GM19372 (cell line): ENCODE measurements at regions not wholly inside any gene's neighbourhood (a gene's known extent, or its start where the extent isn't known, plus 50 kb on each side); places are given as distances from the start of the nearest gene placed in this dataset.
"Not testable (repeated sequence)": the region's sequence is repeated elsewhere in the genome, so short reads cannot be mapped to it uniquely, and the experiment has no call there.

Experiments
- ATAC-seq: cut with Tn5 transposase; IDR thresholded peaks from one replicate; pipeline ENCODE4 v1.9.1; 2021; ENCODE audit warnings: mild to moderate bottlenecking, low read depth, moderate library complexity; ENCODE audit not compliant: unreplicated experiment

DNA sequence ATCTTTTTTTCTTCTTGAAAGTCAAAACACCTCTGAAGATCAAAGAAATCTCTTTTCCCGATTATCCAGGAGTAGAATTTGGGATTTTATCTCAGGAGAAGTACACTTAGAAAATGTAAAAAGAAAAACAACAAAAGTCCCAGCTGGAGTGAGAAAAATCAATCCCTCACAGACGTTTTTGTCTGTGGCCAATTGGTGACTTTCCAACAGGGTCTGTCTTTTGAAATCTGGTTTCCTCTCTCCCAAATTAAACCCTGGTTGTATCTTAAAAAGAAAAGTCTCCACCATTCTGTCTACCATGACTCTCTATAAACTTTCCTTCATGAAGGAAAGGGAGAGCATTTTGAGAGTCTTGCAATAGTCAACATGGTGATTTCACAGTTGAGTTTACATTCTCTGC is 88.1 kb downstream of the DACT1 start:
- no peak for ATAC-seq

DNA sequence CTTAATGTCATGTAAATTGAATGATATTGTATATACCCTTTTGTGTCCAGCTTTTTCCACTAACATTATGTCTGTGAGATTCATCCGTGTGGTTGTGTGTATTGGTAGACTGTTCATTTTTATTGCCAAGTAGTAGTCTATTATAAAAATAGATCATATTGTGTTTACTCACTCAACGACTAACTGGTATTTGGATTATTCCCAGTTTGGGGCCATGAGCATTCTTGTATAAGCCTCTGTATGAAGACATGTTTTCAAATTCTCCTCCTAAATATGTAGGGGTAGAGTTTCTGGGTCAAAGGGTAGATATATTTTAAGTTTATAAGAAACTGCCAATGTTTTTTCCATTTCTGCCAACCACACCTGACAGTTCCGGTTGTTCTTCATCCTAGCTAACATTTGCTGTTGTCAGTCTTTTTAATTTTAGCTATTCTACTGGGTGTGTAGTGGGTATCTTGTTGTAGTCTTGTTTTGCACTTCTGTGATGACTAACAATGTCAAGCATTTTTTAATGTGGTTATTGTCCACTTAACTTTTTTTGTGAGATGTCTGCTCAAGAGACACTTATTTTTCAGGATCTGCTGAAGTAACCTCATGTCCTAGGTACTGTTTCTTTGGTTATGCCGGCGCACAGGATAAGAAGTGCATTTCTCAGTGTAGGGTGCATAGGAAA is 93.2 kb downstream of the DACT1 start:
- no peak for ATAC-seq

DNA sequence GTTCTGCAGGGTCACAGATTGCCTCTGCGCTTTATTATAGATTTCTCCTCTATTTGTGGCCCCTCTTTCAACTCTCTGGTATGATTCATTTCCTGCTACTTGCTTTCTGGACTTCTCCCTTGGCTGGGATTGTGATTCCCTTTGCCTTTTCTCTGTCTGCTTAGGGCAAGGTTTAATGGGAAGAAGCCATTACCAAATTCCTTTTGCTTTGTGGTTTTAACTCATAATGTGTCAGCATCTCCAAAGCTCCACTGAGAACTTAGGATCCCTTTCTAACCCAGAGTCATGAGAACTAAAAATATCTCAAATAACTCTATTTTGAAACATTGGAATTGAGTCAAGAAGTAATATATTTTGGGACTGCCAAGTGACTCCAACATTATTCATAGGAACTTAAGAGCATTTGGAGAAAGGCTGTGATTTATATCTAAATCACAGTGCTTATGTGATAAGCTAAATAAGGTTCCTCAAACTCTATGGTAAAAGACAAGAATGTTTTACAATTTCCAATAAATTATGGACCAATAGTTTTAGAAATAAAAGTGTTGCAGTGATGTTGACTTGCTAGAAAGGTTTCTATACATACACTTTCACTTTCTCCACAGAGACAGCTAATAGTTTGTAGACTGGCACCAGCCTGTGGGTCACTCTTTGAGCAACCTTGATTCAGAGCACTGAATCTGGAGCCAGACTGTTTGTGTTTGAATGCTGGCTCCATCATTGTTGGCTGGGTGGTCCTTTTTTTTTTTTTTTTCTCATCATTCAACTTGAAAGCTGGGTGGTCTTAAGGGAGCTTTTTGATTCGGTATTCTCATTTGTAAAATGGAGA is 93.9 kb downstream of the DACT1 start:
- no peak for ATAC-seq

DNA sequence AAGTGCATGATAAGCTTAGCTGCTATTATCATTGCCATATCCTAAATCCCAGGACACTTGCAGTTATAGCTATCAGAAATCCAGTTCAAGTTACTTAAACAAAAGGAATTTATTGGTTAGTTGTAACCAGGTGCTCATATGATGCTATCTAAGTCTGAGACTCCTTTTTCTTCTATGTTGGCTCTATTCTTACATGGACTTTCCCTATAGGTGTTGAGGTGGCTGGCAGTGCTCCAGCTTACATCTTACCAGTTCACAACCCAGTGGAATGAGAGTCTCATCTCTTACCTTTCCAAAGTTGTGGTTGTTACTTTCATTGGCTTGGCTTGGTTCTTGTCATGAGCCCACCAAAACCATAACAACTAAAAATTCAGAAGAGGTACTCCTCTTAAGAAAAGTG is 94.6 kb downstream of the DACT1 start:
- no peak for ATAC-seq

DNA sequence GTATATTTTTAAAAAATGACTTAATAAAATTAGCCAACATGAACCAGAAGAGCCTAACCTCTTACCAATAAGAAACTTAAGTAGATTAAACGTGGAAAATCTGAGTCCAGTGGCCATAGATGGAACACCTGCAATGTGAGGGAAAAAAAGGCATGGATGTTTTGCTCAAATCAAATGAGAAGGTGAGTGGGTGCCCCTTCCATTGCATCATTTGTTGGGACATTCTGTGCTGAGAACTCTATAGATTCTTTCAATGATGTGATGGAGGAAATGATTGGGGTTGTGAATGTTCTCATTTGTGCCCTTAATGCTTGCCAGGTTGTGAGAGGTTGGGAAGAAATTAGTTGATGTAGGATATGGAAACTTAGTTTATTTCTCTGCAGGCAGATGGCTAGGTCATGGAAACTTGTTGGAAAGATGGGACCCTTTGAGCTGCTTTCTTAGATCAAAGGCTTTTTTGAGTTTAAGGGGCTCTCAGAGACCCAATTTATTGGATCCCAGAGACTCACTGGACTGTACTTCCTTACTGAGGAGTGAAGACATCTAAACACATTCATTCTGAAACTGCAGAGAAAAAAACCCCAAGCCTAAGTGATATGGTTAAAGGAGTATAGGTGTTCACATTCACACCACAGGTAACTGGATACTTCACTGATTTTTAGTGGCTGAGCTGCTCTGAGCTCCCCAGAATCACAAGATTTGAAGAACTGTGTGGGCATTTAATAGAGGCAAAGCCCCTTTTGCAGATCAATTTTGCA is 95.9 kb downstream of the DACT1 start:
- ATAC-seq = no peak

DNA sequence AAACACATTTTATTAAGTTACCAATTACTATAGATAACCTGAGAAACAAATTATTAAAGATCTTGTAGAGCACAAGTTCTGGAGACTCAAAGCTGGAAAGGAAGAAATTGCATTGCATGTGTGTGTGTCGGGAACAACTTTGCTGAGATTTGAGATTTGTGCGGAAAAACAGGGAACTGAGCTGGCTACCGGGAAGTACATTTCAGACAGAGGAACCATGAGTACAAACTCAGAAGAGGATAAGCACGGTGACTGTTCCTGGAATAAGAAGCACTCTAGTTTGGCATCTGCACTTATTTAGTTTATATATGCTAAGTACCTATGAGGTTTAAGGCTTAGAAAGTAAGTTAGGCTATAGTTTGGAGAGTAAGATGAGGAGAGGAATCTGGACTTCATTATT is 97.8 kb downstream of the DACT1 start:
- no peak for ATAC-seq

DNA sequence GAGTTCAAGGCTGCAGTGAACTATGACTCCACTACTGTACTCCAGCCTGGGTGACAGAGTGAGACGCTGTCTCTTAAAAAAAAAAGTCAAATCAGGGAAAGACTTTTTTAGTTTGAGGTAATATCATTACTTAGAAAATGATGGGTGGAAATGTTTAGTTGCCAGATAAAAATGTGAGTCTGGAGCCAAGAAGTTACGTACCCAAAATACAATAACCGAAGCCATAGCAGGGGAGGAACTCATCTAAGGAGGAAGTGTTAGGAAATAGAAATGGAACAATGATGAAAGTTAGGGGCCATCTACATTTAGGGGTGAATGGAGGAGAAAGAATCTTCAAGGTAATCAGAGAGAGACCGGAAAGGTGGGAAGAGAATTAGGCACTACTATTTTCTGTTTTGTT is 98.8 kb downstream of the DACT1 start:
- ATAC-seq = no peak

DNA sequence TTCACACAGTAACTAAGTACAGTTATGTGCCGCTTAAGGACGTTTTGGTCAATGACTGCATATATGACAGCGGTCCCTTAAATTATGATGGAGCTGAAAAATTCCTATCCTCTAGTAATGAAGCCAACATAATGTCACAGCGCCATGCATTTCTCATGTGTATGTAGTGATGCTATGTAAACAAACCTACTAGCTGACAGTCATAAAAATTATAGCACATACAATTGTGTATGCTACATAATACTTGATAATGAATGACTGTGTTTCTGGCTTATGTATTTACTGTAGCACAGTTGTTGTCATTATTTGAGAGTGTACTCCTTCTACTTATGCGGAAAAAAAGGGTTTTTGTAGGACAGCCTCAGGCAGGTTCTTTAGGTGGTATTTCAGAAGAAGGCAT is 99.7 kb downstream of the DACT1 start:
- ATAC-seq = no peak

DNA sequence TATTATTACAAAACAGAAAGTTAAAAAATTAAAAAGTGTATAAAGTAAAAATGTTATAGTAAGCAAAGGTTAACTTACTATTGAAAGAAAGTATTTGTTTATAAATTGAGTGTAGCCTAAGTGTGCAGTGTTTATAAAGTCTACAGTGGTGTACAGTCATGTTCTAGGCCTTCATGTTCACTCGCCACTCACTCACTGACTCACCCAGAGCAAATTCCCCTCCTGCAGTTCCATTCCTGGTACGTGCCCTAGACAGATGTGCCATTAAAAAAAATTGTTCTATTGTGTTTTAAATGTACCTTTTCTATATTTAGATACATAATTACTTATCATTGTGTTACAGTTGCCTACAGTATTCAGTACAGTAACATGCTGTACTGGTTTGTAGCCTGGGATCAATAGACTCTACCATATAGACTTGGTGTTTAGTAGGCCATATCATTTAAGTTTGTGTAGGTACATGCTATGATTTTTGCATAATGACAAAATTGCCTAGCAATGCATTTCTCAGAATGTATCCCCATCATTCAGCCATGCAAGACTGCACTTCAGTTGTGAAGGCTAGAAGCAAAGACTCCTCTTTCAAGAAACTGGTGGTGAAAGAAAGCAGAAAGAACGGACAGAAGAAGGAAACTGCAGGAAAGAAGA is 100.6 kb downstream of the DACT1 start:
- no peak for ATAC-seq

DNA sequence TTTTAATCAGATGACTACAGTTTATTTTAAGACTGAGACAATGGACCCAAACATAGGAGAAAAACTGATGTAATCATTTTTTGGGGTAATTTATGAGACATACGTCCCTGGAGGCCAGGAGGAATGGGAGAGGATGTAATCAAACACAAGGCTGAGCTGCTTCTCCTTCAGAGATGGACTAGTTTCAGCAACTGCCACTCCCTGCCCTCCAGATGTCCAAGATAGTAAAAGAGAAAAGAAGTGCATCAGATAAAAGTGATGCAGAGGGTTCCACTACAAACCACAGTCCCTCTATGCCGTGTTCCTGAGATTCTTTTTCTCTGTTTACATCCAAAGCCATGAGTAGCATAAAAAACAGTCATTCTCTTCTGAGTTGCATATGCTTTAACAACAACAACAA is 101.1 kb downstream of the DACT1 start:
- ATAC-seq = no peak

DNA sequence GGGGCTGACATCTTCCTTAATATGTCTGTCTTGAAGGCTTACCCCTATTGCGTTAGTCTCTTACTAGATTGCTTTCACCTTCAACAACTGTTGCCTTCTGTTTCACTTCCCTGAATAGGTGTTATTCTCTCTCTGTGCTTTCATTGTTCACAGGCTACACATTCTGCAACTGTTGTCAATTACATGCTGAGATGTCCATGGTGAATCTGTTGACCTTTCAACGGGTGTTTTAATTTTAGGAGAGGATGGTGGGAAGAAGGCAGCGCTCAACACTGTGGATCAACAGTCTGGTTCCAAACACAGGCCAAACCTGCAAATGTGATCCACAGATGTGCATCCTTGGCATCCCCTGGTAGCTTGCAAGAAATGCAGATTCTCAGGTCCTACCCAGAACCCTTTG is 101.9 kb downstream of the DACT1 start:
- ATAC-seq = peak; percentile 61

DNA sequence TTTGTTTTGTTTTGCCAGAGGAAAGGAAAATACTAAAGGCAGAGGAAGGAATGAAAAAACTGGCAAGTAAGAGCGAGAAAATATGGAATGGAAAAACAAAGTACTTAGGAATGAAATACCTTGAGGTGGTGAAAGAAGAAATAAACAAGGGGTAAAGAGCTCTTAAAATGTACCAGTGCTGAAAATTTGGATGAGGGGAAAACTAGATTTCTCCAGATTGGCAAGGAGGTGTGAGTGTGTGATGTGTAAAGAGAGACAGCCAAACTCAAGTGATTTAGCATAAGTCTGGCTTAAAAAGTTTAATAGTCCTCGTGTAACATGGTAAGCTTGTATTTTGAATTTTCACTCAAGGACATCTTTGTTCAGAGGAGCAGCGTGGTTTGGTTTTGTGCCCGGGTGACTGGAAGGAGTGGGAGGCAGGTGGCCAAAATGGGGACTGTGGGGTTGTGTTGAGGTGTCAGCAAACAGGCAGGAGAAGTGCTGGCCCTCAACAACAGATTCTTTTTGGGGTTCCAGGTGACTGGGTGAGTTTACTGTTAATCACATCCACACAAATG is 102.7 kb downstream of the DACT1 start:
- ATAC-seq = no peak

DNA sequence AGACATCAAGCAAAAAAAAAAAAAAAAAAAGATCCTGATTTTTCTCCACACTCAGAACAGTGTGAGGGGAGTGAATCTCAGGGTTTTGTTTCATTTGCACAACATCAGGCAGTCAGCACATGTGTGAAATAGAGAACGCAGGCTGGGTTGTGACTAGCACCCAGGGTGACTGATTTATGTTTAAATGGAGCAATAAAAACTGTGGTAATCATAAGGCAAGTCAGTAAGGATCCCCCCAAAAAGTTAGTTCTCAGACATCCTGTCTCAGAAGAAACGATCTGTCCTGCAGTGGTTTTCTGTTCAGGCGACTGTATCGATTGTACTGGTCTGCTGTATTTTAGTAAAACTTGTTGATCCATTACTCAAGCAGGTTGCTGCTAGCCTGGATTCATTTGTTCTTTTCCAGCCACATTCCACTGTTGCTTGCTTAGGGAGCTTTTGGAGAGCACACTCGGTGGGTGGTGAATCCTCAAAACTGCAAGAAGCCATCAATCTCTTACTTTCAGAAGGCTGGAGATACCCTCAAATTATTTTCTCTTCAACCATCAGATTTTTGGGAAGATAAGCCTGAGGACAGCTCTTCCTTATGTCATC is 107.1 kb downstream of the DACT1 start:
- no peak for ATAC-seq

DNA sequence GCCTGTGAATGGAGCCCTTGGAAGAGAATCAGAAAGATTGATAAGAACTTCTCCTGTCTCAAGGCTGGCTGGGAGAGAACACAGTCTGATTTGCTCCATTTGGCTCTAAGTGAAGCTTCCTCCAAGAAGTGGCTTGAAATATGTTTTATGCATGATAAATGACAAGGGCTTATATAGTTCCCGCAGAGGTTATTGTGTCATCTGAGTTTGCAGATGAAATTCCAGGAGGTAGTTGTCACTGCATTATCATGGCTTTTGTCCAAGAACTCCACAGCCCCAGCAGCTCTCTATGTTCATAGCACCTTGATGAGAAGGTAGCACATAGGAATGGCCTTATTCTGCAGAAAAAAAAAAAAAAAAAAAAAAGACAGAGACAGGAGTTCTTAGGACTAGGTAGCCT is 108.5 kb downstream of the DACT1 start:
- ATAC-seq = no peak

DNA sequence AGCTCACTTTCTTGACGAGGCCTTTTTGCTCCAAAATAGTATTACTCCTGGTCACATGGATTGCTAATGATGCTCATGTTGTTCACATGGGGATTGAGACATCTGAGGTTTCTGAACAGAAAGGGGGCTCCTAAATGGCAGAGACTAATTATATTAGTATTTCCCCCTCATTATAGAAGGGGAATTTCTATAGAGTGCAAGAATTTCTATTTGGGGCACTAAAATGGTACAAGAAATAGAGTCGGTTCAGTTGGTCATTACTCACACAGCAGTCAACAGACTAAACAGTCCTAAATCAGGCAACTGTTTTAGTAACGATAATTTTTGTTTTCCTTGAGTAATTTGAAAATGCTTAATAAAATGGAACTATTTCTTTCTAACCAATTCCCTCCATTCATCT is 108.9 kb downstream of the DACT1 start:
- no peak for ATAC-seq

DNA sequence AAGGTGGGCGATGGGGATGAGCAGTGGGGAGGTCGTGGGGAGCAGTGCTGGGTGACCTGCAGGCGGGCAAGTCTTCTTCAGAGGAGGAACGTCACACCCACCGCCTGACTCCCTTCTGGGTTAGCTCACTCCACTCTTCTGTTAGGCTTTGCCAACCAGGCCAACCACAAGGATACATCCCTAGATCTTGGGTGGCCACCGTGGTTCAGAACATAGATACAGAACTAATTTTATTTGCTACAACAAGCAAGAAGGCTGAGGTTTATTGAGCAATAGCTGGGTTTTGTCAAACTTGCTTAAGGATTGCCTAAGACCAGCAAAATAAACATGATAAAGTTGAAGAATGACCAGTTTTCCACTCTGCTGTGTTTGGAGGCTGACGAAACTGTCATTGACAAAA is 109.4 kb downstream of the DACT1 start:
- ATAC-seq = no peak

DNA sequence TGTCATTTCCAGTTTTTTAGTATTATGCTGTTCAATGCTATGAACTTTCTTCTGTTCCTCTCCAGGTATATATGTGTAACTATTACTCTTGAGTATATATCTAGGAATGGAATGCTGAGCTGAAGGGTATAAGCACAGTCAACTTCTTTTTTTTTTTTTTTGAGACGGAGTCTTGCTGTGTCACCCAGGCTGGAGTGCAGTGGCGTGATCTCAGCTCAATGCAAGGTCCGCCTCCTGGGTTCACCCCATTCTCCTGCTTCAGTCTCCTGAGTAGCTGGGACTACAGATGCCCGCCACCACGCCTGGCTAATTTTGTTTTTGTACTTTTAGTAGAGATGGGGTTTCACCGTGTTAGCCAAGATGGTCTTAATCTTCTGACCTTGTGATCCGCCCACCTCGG is 110.5 kb downstream of the DACT1 start:
- not testable (repeated sequence) for ATAC-seq

DNA sequence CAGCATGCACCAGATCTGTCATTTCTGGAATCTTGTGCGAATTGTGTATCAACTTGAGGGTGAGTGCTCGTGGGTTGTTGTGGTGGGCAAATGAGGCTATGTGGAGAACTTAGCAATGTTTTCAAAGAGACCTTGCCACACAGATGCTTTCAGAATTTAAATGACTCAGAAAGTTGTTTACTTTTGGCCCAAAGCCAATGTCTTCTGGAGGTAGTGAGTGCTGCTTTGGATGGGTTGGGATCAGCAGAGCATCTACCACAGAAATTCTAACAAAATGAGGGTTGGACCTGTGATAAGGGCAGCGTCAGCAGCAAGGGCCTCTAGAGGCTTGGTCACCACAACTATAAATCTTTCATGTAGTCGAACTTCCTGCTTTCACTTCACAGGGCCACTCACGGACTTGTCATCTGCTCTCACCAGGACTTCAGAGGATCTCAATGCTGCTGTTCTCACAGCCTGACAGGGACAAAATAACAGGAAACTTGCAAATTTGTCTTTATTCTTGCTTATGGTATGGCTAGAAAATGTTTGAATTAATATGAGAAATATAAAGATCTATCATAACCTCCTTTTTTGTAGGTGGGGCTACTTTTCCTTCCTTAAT is 111.4 kb downstream of the DACT1 start:
- ATAC-seq = peak; percentile 90

DNA sequence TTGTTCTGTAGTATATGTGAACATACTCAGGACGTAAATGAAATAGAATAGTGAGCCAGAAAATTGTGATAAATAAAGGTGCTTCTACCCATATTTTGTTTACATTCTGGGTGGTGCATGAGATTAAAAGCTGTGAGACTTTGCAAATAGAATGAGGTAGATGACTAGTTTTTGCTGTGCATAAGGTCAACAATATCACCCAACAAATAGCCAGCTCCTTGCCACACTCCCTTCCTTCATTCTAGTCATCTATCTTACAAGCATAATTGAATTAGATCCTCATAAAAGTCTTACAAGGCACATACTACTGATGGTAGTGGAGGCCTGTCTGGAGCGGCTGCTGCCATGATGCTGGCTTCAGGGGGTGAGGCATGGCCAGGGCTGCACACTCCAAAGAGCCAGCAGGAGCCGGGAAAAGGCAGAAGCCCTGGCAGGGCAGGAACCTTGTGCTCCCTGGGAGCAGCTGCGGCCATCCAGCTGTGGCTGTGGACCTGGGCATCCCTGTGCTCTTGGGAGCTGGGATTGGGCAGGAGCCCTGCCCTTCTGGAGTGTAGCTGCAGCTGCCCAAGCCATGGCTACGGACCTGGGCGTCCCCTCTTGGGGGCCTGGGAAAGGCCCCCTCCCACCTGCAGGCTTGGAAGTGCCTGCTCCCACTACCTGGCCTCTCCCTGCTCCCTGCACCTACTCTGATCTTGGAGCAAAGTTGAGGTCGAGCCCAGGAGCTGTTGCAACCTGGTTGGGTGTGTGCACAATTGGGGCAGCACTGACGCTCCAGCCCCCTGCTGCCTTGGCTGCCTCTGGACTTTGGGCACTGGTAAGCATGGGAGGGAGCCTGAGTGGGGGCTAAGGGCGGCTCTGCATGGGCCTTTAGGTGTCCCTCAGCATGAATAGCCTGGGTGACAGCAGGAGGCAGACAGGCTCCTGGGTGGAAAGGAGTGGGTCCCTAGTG is 112.8 kb downstream of the DACT1 start:
- ATAC-seq = no peak
